ENCODE measurements at regions not wholly inside any gene's neighbourhood (a gene's known extent, or its start where the extent isn't known, plus 50 kb on each side); places are given as distances from the start of the nearest gene placed in this dataset.

DNA sequence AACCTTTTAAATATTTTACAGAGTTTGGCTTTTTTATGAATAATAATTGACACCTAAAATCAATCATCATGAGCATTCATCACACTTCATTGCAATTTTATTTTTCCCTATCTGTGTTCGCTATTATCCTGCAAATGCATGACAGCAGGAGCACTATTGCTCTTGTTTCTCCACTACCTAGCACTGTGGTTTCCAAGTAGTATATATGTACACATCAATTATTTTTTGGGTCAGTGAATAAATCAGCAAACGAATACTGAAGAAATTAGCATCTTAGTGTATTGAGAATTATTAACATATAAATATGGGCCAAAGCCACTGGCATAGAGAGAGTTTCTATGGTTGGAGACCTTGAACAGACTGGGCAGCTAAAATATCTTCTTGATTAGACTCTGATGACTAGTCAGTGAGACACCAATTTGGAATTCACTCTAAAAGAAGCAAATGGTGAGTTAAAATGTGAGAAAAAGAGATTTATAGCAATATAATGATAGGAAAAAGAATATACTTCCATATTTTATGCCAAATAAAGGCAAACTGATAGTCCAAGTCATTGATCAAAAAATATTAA, 731.1 kb upstream of the LUZP2 start:
- no peak for TF ChIP-seq CTCF (conservative IDR thresholded peaks at IDR 0.05 in 1 of 2, IDR thresholded peaks at IDR 0.05 in 1 of 2; ENCODE audit: low read depth in 1 of 2, low read length in 2 of 2)
- TF ChIP-seq EZH2 (IDR thresholded peaks at IDR 0.05; ENCODE audit: low read length, missing control alignments) = no peak
